H1 (cell line): ENCODE measurements at regions not wholly inside any gene's neighbourhood (a gene's known extent, or its start where the extent isn't known, plus 50 kb on each side); places are given as distances from the start of the nearest gene placed in this dataset.

Experiments used
- ATF3 ChIP-seq: IDR thresholded peaks from 2 replicates; pipeline ENCODE4 v1.6.1; 2011; ENCODE audit warnings: low read depth, mild to moderate bottlenecking, low read length; ENCODE audit not compliant: insufficient read depth
- CEBPB ChIP-seq: IDR thresholded peaks from 2 replicates; pipeline ENCODE4 v1.6.1; 2012; ENCODE audit warnings: low read depth, low read length
- CTCF ChIP-seq, 3 experiments: IDR thresholded peaks; 1 replicate in 2 of 3; 2 replicates in 1 of 3; pipeline versions ENCODE4 v1.5.1 to v1.6.1; 2011; ENCODE audit warnings: low read length in 3 of 3, mild to moderate bottlenecking in 3 of 3, inconsistent platforms in 2 of 3, low read depth in 1 of 3, moderate library complexity in 1 of 3; ENCODE audit not compliant: insufficient read depth in 1 of 3; ENCODE audit errors: control extremely low read depth in 1 of 3
- EP300 ChIP-seq, 2 experiments: IDR thresholded peaks; 1 replicate in 1 of 2; 2 replicates in 1 of 2; pipeline ENCODE4 v1.6.1; 2011 to 2012; ENCODE audit warnings: low read depth in 2 of 2, low read length in 2 of 2, mild to moderate bottlenecking in 2 of 2, borderline replicate concordance in 1 of 2, inconsistent platforms in 1 of 2, moderate library complexity in 1 of 2
- EZH2 ChIP-seq: fragments of 200-600 bp; sonication (generic); IDR thresholded peaks from 2 replicates; pipeline ENCODE4 v1.7.1; 2012; ENCODE audit warnings: low read depth, mild to moderate bottlenecking, moderate library complexity, low read length, inconsistent platforms; ENCODE audit not compliant: severe bottlenecking
- JUN ChIP-seq: IDR thresholded peaks from 2 replicates; pipeline ENCODE4 v1.6.1; 2011; ENCODE audit warnings: low read depth, mild to moderate bottlenecking, improper control_type of control experiment, low read length
- JUND ChIP-seq: IDR thresholded peaks from 2 replicates; pipeline ENCODE4 v1.6.1; 2011; ENCODE audit warnings: mild to moderate bottlenecking, improper control_type of control experiment, low read length
- RAD21 ChIP-seq, 2 experiments: IDR thresholded peaks in 1 of 2; conservative IDR thresholded peaks in 1 of 2; 2 replicates each; pipeline ENCODE4 v1.6.1; 2011; ENCODE audit warnings: low read depth in 2 of 2, low read length in 2 of 2, improper control_type of control experiment in 1 of 2, inconsistent platforms in 1 of 2, mild to moderate bottlenecking in 1 of 2, moderate library complexity in 1 of 2
- RFX5 ChIP-seq: IDR thresholded peaks from 2 replicates; pipeline ENCODE4 v1.6.1; 2011; ENCODE audit warnings: low read depth, low read length, improper control_type of control experiment, borderline replicate concordance
- SRF ChIP-seq: IDR thresholded peaks from 2 replicates; pipeline ENCODE4 v1.6.1; 2011; ENCODE audit warnings: mild to moderate bottlenecking, low read depth, low read length, moderate library complexity
- TAF1 ChIP-seq: IDR thresholded peaks from 2 replicates; pipeline ENCODE4 v1.6.1; 2011; ENCODE audit warnings: mild to moderate bottlenecking, low read depth, low read length
- USF2 ChIP-seq: IDR thresholded peaks from 2 replicates; pipeline ENCODE4 v1.6.1; 2011; ENCODE audit warnings: low read length, improper control_type of control experiment

GRCh38 chr1:234932511-234933430, 195.9 kb downstream of the TOMM20 start:
- TF ChIP-seq RFX5 (no peak), TAF1 (no peak), JUND (no peak), JUN (no peak), CEBPB (no peak), EP300 (IDR thresholded peaks at IDR 0.05; ENCODE audit: borderline replicate concordance in 1 of 2, low read depth in 2 of 2, low read length in 2 of 2) (no peak), USF2 (no peak), EZH2 (no peak), SRF (no peak), ATF3 (no peak), CTCF (IDR thresholded peaks at IDR 0.05; ENCODE audit: control extremely low read depth in 1 of 3, insufficient read depth in 1 of 3, low read depth in 1 of 3, low read length in 3 of 3) (no peak), RAD21 (IDR thresholded peaks at IDR 0.05 in 1 of 2, conservative IDR thresholded peaks at IDR 0.05 in 1 of 2; ENCODE audit: low read depth in 2 of 2, low read length in 2 of 2) (no peak)
